ENCODE measurements at regions not wholly inside any gene's neighbourhood (a gene's known extent, or its start where the extent isn't known, plus 50 kb on each side); places are given as distances from the start of the nearest gene placed in this dataset.

GRCh38 chr2:183984871-183985270 lies 613.5 kb upstream of the ZNF804A start:
- TF ChIP-seq EP300 (IDR thresholded peaks at IDR 0.05) (no peak), POLR2AphosphoS5 (IDR thresholded peaks at IDR 0.05) (no peak), POLR2A (IDR thresholded peaks at IDR 0.05) (no peak), CTCF (IDR thresholded peaks at IDR 0.05) (no peak)
- H3K4me3 ChIP-seq, result no peak overlapping the region
- H3K27me3 ChIP-seq, result no peaks in the 10 kb centered on the region
- H3K9me3 ChIP-seq, result peaks cover 5% of the 10 kb centered on the region
- DNase-seq (ENCODE audit: low spot score in 2 of 2), result no peak
- H3K36me3 ChIP-seq, result no peaks in the 10 kb centered on the region
- no peak overlapping the region for H3K27ac ChIP-seq
- no peaks in the 10 kb centered on the region for H3K4me1 ChIP-seq

GRCh38 chr2:183991968-183992367 lies 606.4 kb upstream of the ZNF804A start:
- no peaks in the 10 kb centered on the region for H3K27me3 ChIP-seq
- peaks cover 5% of the 10 kb centered on the region for H3K9me3 ChIP-seq
- H3K36me3 ChIP-seq, result no peaks in the 10 kb centered on the region
- H3K4me1 ChIP-seq, result no peaks in the 10 kb centered on the region
- no peak overlapping the region for H3K4me3 ChIP-seq
- TF ChIP-seq CTCF (IDR thresholded peaks at IDR 0.05) (no peak), EP300 (IDR thresholded peaks at IDR 0.05) (no peak), POLR2AphosphoS5 (IDR thresholded peaks at IDR 0.05) (no peak), POLR2A (IDR thresholded peaks at IDR 0.05) (no peak)
- H3K27ac ChIP-seq, result no peak overlapping the region
- no peak for DNase-seq (ENCODE audit: low spot score in 2 of 2)

- H3K4me3 ChIP-seq, result no peak overlapping the region
- TF ChIP-seq POLR2A (IDR thresholded peaks at IDR 0.05) (no peak), CTCF (IDR thresholded peaks at IDR 0.05) (no peak), EP300 (IDR thresholded peaks at IDR 0.05) (no peak), POLR2AphosphoS5 (IDR thresholded peaks at IDR 0.05) (no peak)
- no peak for DNase-seq (ENCODE audit: low spot score in 2 of 2)
- H3K36me3 ChIP-seq, result no peaks in the 10 kb centered on the region
- no peak overlapping the region for H3K27ac ChIP-seq
- H3K9me3 ChIP-seq, result no peaks in the 10 kb centered on the region
- H3K4me1 ChIP-seq, result no peaks in the 10 kb centered on the region
- H3K27me3 ChIP-seq, result no peaks in the 10 kb centered on the region
- WGBS, result no CpG with 5 or more reads among the region's 1 CpG
Measured at GRCh38 chr2:183993052-183993451, 605.3 kb upstream of the ZNF804A start.

GRCh38 chr2:183995632-183996031 lies 602.7 kb upstream of the ZNF804A start:
- no peak for DNase-seq (ENCODE audit: low spot score in 2 of 2)
- H3K4me1 ChIP-seq, result no peaks in the 10 kb centered on the region
- H3K9me3 ChIP-seq, result no peaks in the 10 kb centered on the region
- no peak for TF ChIP-seq POLR2AphosphoS5 (IDR thresholded peaks at IDR 0.05)
- TF ChIP-seq CTCF (IDR thresholded peaks at IDR 0.05), result no peak
- TF ChIP-seq EP300 (IDR thresholded peaks at IDR 0.05), result no peak
- TF ChIP-seq POLR2A (IDR thresholded peaks at IDR 0.05), result no peak
- 93% methylated on average over 2 of the region's 2 CpGs for WGBS
- H3K36me3 ChIP-seq, result no peaks in the 10 kb centered on the region
- no peaks in the 10 kb centered on the region for H3K27me3 ChIP-seq
- no peak overlapping the region for H3K27ac ChIP-seq
- H3K4me3 ChIP-seq, result no peak overlapping the region

GRCh38 chr2:183996825-183997793 lies 601.2 kb upstream of the ZNF804A start:
- H3K27ac ChIP-seq, result no peak overlapping the region
- no peak for DNase-seq (ENCODE audit: low spot score in 2 of 2)

More at GRCh38 chr2:183996825-183997793, 601.2 kb upstream of the ZNF804A start:
- H3K9me3 ChIP-seq, result no peaks in the 10 kb centered on the region
- H3K36me3 ChIP-seq, result no peaks in the 10 kb centered on the region
- H3K27me3 ChIP-seq, result no peaks in the 10 kb centered on the region
- no peak for TF ChIP-seq POLR2AphosphoS5 (IDR thresholded peaks at IDR 0.05)
- TF ChIP-seq EP300 (IDR thresholded peaks at IDR 0.05), result no peak
- TF ChIP-seq CTCF (IDR thresholded peaks at IDR 0.05), result no peak
- no peak for TF ChIP-seq POLR2A (IDR thresholded peaks at IDR 0.05)
- WGBS, result 61% methylated on average over 10 of the region's 10 CpGs
- no peaks in the 10 kb centered on the region for H3K4me1 ChIP-seq
- H3K4me3 ChIP-seq, result no peak overlapping the region

Data from suprapubic skin (tissue), 4 donors.